G401.6 (cell line): ENCODE measurements at regions not wholly inside any gene's neighbourhood (a gene's known extent, or its start where the extent isn't known, plus 50 kb on each side); places are given as distances from the start of the nearest gene placed in this dataset.
"Not testable (repeated sequence)": the region's sequence is repeated elsewhere in the genome, so short reads cannot be mapped to it uniquely, and the experiment has no call there.

ENCODE experiments used
- FAIRE-seq: peaks from 2 replicates; lab custom pipeline; 2012; peaks lifted over from hg19 to GRCh38; lab: Jason Lieb, UNC

- FAIRE-seq = no peak
Measured at GRCh38 chr4:79547851-79548250, 139.8 kb upstream of the GK2 start.

- FAIRE-seq = not testable (repeated sequence)
Measured at GRCh38 chr4:79545292-79545691, 137.3 kb upstream of the GK2 start.

GRCh38 chr4:79540143-79540542 is 132.1 kb upstream of the GK2 start:
- FAIRE-seq = no peak

- peak; percentile 99 for FAIRE-seq
Measured at GRCh38 chr4:79535516-79535915, 127.5 kb upstream of the GK2 start.

- FAIRE-seq = no peak
Measured at GRCh38 chr4:79528241-79528706, 120.2 kb upstream of the GK2 start.

- no peak for FAIRE-seq
Measured at GRCh38 chr4:79526641-79527565, 118.9 kb upstream of the GK2 start.

GRCh38 chr4:79516114-79516513 is 108.1 kb upstream of the GK2 start:
- FAIRE-seq = no peak

GRCh38 chr4:79514621-79515329 is 106.7 kb upstream of the GK2 start:
- FAIRE-seq = no peak

GRCh38 chr4:79513576-79513975 is 105.5 kb upstream of the GK2 start:
- no peak for FAIRE-seq

- no peak for FAIRE-seq
Measured at GRCh38 chr4:79512363-79512762, 104.3 kb upstream of the GK2 start.

- FAIRE-seq = no peak
Measured at GRCh38 chr4:79502081-79502480, 94.1 kb upstream of the GK2 start.

- FAIRE-seq = no peak
Measured at GRCh38 chr4:79498282-79498681, 90.3 kb upstream of the GK2 start.

- no peak for FAIRE-seq
Measured at GRCh38 chr4:79497001-79497400, 89.0 kb upstream of the GK2 start.

- no peak for FAIRE-seq
Measured at GRCh38 chr4:79495447-79495846, 87.4 kb upstream of the GK2 start.

GRCh38 chr4:79492148-79492547 is 84.1 kb upstream of the GK2 start:
- FAIRE-seq = no peak

- no peak for FAIRE-seq
Measured at GRCh38 chr4:79489506-79489905, 81.5 kb upstream of the GK2 start.

GRCh38 chr4:79476196-79476595 is 68.2 kb upstream of the GK2 start:
- no peak for FAIRE-seq

- FAIRE-seq = no peak
Measured at GRCh38 chr4:79473439-79473724, 65.4 kb upstream of the GK2 start.

- no peak for FAIRE-seq
Measured at GRCh38 chr4:79472693-79473438, 64.8 kb upstream of the GK2 start.

GRCh38 chr4:79472036-79472435 is 64.0 kb upstream of the GK2 start:
- no peak for FAIRE-seq

GRCh38 chr4:79471309-79471708 is 63.3 kb upstream of the GK2 start:
- FAIRE-seq = no peak

- no peak for FAIRE-seq
Measured at GRCh38 chr4:79467246-79467932, 59.4 kb upstream of the GK2 start.
